ENCODE measurements at regions not wholly inside any gene's neighbourhood (a gene's known extent, or its start where the extent isn't known, plus 50 kb on each side); places are given as distances from the start of the nearest gene placed in this dataset.

GRCh38 chrX:148259990-148260389 lies 240.4 kb upstream of the AFF2 start:
- TF ChIP-seq POLR2AphosphoS5 (IDR thresholded peaks at IDR 0.05), result no peak
- TF ChIP-seq EP300 (conservative IDR thresholded peaks at IDR 0.05; ENCODE audit: poor library complexity, severe bottlenecking), result no peak
- TF ChIP-seq REST (IDR thresholded peaks at IDR 0.05; ENCODE audit: borderline replicate concordance), result no peak
- no peak for TF ChIP-seq CTCF (IDR thresholded peaks at IDR 0.05; ENCODE audit: poor library complexity, severe bottlenecking)
- TF ChIP-seq TAF1 (IDR thresholded peaks at IDR 0.05; ENCODE audit: low read depth), result no peak
- TF ChIP-seq EZH2 (IDR thresholded peaks at IDR 0.05; ENCODE audit: borderline replicate concordance, insufficient read depth, low read length, poor library complexity, severe bottlenecking), result no peak
- TF ChIP-seq SMC3 (conservative IDR thresholded peaks at IDR 0.05; ENCODE audit: poor library complexity), result no peak
- TF ChIP-seq MXI1 (conservative IDR thresholded peaks at IDR 0.05; ENCODE audit: poor library complexity, severe bottlenecking), result no peak
- TF ChIP-seq RAD21 (conservative IDR thresholded peaks at IDR 0.05), result no peak

Measured in neural cell (in vitro differentiated cells).